GM20000 (cell line): ENCODE measurements at regions not wholly inside any gene's neighbourhood (a gene's known extent, or its start where the extent isn't known, plus 50 kb on each side); places are given as distances from the start of the nearest gene placed in this dataset.

ENCODE experiments used
- DNase-seq: peaks from one replicate; pipeline ENCODE4 v3.0.0; 2012; ENCODE audit warnings: low spot score
- TF ChIP-seq, protein P1 (sequence below): IDR thresholded peaks from 2 replicates; pipeline ENCODE4 v1.5.1; 2012; ENCODE audit warnings: mild to moderate bottlenecking, control low read depth; ENCODE audit errors: extremely low read depth, missing control alignments

DNA sequence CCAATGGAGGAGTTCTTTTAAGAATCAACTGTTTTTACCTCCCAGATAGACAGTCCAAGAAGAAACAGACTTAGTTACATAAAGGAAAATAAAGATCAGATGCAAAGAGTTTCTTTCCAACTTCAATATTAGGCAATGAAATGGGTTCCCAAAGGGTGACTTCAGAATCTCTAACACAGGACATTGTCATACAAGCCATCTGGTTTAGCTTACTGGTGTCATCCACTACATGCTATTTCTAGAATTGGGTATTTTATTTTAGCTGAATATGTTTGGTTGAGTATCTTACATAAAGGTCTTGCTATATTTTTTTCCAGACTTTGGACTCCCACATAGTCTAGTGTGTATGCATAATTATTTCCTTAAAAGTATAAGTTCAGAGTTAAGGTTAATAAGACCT, 162.1 kb upstream of the SLC7A11 start:
- DNase-seq = no peak
- TF ChIP-seq, protein P1, sequence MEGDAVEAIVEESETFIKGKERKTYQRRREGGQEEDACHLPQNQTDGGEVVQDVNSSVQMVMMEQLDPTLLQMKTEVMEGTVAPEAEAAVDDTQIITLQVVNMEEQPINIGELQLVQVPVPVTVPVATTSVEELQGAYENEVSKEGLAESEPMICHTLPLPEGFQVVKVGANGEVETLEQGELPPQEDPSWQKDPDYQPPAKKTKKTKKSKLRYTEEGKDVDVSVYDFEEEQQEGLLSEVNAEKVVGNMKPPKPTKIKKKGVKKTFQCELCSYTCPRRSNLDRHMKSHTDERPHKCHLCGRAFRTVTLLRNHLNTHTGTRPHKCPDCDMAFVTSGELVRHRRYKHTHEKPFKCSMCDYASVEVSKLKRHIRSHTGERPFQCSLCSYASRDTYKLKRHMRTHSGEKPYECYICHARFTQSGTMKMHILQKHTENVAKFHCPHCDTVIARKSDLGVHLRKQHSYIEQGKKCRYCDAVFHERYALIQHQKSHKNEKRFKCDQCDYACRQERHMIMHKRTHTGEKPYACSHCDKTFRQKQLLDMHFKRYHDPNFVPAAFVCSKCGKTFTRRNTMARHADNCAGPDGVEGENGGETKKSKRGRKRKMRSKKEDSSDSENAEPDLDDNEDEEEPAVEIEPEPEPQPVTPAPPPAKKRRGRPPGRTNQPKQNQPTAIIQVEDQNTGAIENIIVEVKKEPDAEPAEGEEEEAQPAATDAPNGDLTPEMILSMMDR = no peak

DNA sequence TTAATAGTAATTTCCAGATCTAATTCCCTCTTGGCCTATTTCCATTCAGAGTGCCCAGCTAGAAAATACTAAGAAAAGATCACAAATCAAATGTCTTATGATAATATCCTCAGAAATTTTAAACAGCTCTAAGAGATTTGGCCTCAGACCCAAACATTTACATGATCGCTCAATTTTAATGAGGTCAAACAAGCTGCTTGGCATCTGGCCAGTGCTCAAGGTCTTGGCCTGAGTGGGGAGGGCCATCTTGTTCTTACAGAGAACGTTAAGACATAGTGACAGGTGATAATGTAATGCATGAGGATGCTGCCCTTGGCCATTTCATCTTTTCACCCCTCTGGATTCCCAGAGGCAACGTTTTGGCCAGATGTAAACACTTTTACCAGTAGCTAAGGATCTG, 159.2 kb upstream of the SLC7A11 start:
- no peak for DNase-seq
- TF ChIP-seq, protein P1 = no peak

DNA sequence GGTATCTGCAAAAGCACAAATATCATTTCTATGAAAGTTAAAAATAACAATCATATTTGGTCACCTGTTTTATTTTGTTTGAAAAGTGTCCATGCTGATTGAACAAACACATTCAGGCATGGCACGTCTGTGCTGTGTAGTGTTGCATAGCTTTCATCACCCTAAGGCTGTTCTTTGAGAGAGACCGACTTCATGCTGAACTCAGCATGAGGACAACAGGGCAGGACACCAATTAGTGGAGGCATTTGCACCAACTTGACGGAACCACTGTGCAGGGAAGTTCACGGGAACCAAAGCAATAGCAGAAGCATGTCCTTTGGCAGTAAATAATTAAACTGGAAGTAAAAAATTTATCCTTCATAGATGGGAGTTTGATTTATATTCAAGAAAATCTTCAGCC, 158.4 kb upstream of the SLC7A11 start:
- TF ChIP-seq, protein P1 = no peak
- DNase-seq = no peak

DNA sequence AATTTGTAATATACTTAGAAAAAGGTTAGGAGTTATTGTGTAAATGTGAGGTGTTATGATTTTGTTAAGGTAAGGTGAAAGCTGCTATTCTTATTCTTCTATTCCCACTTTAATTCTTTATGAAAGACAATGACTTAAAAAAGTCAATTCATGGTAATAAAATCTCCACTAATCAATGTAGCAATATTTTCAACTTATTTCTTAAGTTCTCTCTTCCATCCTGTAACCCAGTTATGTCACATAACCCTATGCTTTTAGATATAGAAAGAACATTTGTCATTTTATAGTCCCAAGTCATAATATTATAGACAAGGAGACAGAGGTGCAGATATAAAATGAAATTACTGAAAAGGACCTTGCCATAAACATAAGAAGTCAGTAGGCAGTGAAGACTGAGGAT, 157.9 kb upstream of the SLC7A11 start:
- TF ChIP-seq, protein P1 = no peak
- no peak for DNase-seq

DNA sequence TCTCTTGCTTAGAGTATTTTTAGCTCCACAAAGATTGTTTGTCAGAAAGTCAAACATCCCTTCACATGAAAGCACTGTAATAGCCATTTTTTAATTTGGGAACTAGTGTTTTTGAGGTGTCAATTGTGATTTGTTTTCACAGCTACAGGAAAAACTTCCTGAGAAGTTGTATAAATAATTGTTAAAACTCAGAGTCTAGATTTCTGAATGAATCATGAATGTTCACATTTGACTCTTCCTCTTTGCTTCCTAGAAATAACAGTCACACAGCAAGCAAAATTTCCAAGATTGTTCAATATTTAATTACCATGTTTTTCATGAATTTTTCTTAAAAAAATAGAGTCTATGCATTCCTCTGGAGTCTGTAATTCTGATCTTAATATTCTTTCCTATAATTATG, 156.9 kb upstream of the SLC7A11 start:
- DNase-seq = no peak
- TF ChIP-seq, protein P1 = no peak

DNA sequence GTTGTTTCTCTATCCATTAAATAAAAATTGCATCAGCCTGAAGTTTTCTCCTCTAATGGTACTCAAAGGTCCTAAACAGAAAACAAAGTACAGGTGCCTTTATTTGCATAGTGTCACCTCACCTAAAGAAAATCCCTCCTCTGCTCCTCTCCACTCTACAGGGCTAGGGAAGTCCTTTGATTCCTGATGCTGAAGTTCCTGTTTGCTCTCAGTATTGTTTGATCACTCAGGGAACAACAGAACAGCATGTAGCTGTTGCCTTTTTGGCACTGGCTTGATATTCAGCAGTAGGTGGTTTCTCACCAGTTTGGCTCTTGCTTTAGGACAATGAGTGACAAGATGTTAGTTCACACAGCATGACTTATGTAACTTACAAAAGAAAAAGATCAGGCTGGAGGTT, 156.2 kb upstream of the SLC7A11 start:
- TF ChIP-seq, protein P1 = no peak
- DNase-seq = no peak

DNA sequence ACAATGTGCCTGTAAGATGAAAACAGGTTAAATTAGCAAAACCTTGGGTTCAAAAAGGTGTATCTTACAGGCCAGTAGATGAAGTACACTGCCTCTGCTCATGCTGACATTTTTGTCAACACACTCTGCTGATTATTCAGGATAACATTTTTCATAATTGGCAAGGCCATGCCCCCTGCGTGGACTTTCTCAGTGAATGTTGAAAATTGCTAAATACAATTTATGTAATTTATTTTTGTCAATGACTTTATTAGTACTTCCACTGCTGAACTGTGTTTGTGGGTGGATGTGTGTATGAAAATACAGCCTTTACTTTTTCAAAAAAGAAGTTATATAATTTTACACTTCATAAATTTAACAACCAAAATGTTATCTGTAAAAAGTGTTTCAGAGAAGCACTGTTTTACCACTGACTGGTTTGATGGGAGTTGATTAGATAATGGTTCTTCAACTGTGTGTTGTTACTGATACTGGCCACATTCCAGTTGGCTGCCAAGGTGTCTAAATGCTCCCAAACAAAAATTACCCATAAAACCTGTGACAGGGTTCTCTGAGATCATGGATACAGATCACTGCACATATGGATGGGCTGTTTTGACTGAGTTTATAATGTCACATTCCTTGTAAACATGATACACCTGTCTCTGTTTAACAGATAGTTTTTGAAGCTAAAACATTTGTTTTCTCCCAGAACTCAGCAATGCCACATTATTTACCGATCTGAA, 151.9 kb upstream of the SLC7A11 start:
- TF ChIP-seq, protein P1 = no peak
- no peak for DNase-seq
